GM18868 (cell line): ENCODE measurements at regions not wholly inside any gene's neighbourhood (a gene's known extent, or its start where the extent isn't known, plus 50 kb on each side); places are given as distances from the start of the nearest gene placed in this dataset.
"Not testable (repeated sequence)": the region's sequence is repeated elsewhere in the genome, so short reads cannot be mapped to it uniquely, and the experiment has no call there.

ENCODE experiments used
- ATAC-seq: cut with Tn5 transposase; IDR thresholded peaks from one replicate; pipeline ENCODE4 v1.9.1; 2021; ENCODE audit warnings: mild to moderate bottlenecking, moderate library complexity; ENCODE audit not compliant: unreplicated experiment

DNA sequence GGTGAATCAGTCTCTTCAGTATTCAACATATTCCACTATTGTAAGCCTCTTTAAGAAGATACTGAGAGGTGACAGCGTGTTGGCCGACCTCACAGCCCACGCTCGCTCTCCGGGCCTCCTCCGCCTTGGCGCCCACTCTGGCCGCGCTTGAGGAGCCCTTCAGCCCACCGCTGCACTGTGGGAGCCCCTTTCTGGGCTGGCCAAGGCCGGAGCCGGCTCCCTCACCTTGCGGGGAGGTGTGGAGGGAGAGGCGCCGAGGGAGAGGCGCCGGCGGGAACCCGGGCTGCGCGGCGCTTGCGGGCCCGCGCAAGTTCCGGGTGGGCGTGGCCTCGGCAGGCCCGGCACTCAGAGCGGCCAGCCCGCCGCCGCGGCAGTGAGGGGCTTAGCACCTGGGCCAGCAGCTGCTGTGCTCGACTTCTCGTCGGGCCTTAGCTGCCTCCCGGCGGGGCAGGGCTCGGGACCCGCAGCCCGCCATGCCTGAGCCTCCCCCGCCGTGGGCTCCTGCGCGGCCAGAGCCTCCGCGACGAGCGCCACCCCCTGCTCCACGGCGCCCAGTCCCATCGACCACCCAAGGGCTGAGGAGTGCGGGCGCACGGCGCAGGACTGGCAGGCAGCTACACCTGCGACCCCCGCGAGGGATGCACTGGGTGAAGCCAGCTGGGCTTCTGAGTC, 306.4 kb downstream of the SEMA3D start:
- ATAC-seq, result not testable (repeated sequence)

GRCh38 chr7:84879570-84880325, 307.1 kb downstream of the SEMA3D start:
- ATAC-seq, result no peak

DNA sequence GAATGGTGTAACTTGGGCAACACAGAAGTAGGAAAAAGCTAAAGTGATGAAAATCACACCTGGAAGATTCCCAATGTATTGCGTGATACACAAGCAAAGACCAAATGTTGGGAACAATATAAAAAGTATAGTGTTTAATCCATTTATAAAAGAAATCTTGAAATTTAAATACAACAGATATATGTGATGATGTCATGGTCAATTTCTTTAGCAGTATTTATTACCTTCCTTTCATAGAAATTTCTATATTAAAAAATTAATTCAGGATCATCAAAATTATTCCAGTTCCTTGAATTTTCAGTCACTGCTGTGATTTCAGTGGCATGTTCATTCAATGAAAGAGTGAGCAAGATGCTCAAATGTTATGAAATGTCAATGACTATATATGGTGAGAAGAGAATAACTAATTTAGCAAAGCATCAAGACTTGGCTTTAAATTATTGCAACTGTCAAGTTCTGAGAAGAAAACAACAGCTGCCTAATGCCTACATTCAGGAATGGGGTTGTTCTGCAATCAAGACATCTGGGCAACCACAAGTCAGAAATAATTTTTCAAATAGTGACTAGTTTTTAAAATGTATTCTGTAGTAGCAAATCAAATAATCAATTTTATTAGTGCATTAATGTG, 308.8 kb downstream of the SEMA3D start:
- no peak for ATAC-seq

DNA sequence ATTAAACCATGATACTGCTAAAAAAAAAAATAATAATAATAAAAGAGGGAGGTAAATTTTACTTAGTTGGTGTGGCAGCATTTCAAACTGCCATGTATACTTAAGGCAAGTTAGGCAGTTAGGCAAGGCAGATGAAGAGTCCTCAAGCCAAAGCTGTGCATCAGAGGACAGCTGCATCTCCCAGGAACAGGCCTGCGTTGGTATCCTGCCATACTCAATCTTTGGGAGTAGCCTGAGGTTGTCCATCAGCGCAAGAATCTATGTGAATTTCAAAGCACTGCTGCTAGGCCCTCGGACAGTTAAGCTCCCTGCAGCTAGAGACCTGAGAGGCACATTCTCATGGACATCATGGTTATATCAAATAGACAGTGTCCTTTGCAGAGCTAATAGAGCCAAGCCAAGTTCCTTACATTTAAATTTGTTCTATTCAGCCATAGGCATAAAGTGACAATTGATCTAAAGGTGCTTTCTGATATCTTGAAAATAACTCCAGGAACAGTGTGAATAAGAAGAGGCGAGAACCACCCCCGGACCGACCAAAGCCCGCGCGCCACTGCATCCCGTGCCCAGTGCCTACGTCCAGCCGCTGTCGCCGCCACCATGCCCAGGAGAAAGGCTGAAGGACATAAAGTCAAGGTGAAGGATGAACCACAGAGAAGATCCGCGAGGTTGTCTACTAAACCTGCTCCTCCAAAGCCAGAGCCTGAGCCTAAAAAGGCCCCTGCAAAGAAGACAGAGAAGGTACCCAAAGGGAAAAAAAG, 310.6 kb downstream of the SEMA3D start:
- no peak for ATAC-seq

GRCh38 chr7:84865560-84865959, 321.3 kb downstream of the SEMA3D start:
- no peak for ATAC-seq

DNA sequence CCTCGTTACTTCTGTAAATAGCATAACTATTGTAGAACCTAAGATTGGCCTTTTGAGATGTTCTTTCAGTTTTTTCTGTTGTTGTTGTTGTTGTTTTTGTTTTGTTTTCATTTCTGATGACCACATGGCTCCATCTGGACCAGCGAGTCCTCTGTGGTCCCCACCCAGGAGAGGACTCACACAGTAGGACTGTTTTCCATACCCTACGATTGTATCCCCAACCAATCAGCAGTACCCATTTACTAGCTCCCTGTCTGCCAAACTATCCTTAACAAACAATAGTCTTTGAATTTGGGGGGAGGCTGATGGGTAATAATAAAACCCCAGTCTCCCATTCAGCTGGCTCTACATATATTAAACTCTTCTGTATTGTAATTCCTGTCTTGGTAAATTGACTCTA, 329.5 kb downstream of the SEMA3D start:
- ATAC-seq, result no peak

- ATAC-seq, result no peak
Measured at GRCh38 chr7:84855758-84856157, 331.1 kb downstream of the SEMA3D start.

GRCh38 chr7:84848974-84849372, 337.9 kb downstream of the SEMA3D start:
- ATAC-seq, result peak; percentile 31

DNA sequence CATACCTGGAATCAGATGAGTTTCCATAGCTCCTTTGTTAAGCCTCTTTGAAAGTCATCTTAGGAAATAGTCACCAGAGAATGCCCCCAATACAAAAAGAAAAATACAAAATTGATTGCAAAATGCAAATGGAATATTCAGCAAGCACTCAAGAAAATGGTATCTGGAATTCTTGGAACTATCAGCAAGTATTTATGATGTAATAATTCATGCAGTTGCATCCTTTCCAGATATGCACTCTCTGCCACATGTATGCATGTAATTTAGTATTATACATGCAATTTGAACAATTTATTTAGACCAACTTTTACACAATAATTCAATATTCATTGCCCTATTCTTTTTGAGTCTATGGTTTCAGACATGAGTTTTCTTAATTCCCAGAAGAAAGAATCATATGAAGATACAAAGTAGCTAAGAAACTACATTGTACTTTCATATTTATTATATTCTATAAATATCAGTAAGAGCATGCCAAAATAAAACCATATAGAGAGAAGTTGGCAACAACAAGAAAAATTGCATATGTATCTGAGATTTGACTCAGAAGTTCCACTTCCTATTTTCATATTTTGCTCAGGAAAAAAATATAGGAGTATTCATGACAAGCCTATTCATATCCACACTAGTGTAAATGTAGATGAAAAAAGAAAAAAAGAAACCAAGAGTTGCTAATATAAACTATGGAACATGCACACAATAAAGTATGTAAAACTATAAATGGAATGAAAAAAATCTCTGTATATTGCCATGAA, 338.5 kb downstream of the SEMA3D start:
- peak; percentile 39 for ATAC-seq

GRCh38 chr7:84847790-84848189, 339.1 kb downstream of the SEMA3D start:
- peak; percentile 70 for ATAC-seq

- no peak for ATAC-seq
Measured at GRCh38 chr7:84847038-84847437, 339.8 kb downstream of the SEMA3D start.

- no peak for ATAC-seq
Measured at GRCh38 chr7:84845971-84846370, 340.9 kb downstream of the SEMA3D start.

- no peak for ATAC-seq
Measured at GRCh38 chr7:84844771-84845170, 342.1 kb downstream of the SEMA3D start.

DNA sequence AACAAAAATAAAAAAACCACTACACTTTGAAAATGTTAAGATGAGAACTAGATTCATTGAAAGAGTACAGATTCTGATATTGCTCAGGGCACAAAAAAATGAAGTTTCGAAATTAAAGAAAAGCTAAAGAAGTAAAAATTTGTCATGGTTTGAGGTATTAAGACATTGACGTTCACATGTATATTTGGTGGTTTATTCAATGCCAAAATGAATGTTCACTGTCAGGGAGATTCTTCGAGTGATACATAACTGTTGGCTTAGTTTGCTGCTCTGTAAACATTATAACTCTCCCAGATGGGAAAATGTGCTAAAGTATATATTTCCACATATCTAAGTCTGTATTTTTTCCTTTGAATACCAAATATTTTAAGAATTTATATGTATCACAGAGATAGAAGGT, 345.0 kb downstream of the SEMA3D start:
- ATAC-seq, result no peak

DNA sequence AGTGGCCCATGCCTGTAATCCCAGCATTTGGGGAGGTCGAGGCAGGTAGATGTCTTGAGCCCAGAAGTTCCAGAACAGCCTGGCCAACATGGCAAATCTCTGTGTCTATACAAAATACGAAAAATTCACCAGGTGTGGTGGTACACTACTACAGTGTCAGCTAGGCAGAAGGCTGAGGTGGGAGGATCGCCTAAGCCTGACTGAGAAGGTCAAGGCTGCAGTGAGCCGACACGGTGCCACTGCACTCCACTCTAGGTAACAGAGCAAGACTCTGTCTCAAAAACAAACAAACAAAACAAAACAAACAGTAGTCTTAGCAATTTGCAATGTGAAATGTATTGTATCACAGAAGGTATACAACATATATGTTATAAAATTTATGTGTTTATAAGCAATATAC, 348.0 kb downstream of the SEMA3D start:
- ATAC-seq, result no peak

DNA sequence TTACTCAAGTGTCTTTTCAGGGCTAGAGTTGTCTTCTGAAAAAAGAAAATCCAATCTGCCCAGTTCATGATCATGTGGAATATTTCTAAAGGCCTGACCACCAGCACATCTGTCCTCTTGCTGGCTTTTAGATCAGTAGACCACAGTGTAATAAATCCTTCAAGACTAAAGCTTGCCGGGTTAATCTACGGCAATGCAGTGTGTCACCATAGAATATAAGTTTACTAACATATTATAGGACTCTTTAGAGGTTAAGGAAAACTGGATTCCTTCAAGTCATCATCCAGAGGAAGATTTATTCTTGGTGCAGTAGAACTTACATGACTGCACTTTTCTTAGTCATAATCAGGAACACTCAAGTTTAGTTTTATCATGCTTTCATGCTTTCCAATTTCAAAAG, 349.5 kb downstream of the SEMA3D start:
- ATAC-seq, result no peak

GRCh38 chr7:84829719-84830118, 357.1 kb downstream of the SEMA3D start:
- no peak for ATAC-seq

- ATAC-seq, result no peak
Measured at GRCh38 chr7:84824057-84824651, 362.7 kb downstream of the SEMA3D start.

DNA sequence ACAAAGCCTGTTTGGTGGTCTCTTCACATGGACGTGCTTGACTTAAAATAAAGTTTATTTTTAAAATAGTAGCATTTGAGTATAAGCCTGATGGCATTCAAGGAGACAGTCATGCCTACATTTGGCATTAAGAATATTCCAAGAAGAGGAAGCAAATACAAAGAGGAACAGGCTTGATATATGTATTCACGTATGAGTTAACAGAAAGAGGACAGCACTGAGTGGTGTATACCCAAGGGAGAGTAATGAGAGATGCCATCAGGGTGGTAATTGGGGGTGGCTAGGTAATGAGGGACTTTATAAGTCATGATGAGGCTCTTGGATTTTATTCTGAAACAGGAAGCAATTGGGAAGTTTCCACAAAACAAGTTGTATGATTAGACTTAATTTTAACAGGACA, 363.3 kb downstream of the SEMA3D start:
- ATAC-seq, result no peak

- no peak for ATAC-seq
Measured at GRCh38 chr7:84822941-84823510, 363.8 kb downstream of the SEMA3D start.
